SJCRH30 (cell line): ENCODE measurements at regions not wholly inside any gene's neighbourhood (a gene's known extent, or its start where the extent isn't known, plus 50 kb on each side); places are given as distances from the start of the nearest gene placed in this dataset.
"Not testable (repeated sequence)": the region's sequence is repeated elsewhere in the genome, so short reads cannot be mapped to it uniquely, and the experiment has no call there.

Source experiments
- DNase-seq, 2 experiments: peaks; one replicate each; pipeline ENCODE4 v3.0.0-alpha.2; 2015 to 2020
- H3K27ac ChIP-seq: fragments of 250-450 bp; sonication (Bioruptor Pico); 2 replicates; pipeline ENCODE4 v1.5.1; 2020; ENCODE audit warnings: mild to moderate bottlenecking, moderate library complexity
- H3K27me3 ChIP-seq: fragments of 250-450 bp; sonication (Bioruptor Pico); 2 replicates; pipeline ENCODE4 v1.5.1; 2020; ENCODE audit warnings: mild to moderate bottlenecking, moderate library complexity
- H3K36me3 ChIP-seq: fragments of 250-450 bp; sonication (Bioruptor Pico); 2 replicates; pipeline ENCODE4 v1.5.1; 2020; ENCODE audit warnings: mild to moderate bottlenecking, moderate library complexity
- H3K4me1 ChIP-seq: fragments of 250-450 bp; sonication (Bioruptor Pico); 2 replicates; pipeline ENCODE4 v1.5.1; 2020; ENCODE audit warnings: mild to moderate bottlenecking, moderate library complexity
- H3K4me3 ChIP-seq: fragments of 250-450 bp; sonication (Bioruptor Pico); 2 replicates; pipeline ENCODE4 v1.5.1; 2020; ENCODE audit warnings: mild to moderate bottlenecking, moderate library complexity
- H3K9me3 ChIP-seq: fragments of 250-450 bp; sonication (Bioruptor Pico); replicated peaks from 2 replicates; pipeline ENCODE4 v1.5.1; 2020; ENCODE audit warnings: mild to moderate bottlenecking, moderate library complexity

GRCh38 chr3:154900816-154901215 is 179.3 kb upstream of the MME start:
- H3K36me3 ChIP-seq: no peaks in the 10 kb centered on the region
- no peaks in the 10 kb centered on the region for H3K27me3 ChIP-seq
- no peak overlapping the region for H3K27ac ChIP-seq
- no peaks in the 10 kb centered on the region; the same call in 1 of the 2 replicates for H3K9me3 ChIP-seq
- DNase-seq: no peak
- no peak overlapping the region for H3K4me3 ChIP-seq
- H3K4me1 ChIP-seq: no peaks in the 10 kb centered on the region

DNA sequence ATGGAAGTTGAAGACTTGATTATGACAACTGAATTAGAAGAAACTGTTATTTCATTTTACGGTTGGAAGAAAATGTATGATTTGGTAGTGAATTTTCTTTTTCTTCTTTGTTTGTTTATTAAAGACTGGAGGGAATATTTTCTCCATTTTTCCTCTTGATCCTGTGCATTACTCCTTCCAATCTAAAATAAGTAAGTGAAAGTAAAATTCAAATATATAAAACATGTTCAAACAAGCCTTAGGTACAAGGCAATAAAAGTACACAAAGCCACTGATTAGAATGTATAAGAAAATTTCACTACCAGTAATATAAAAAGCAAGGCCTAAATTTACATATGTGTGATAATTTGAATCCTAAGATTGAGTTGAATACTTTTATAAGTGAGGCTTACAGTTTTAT is 181.2 kb upstream of the MME start:
- DNase-seq: no peak
- H3K27ac ChIP-seq: no peak overlapping the region
- no peaks in the 10 kb centered on the region; the same call in 1 of the 2 replicates for H3K9me3 ChIP-seq
- no peaks in the 10 kb centered on the region for H3K36me3 ChIP-seq
- H3K4me1 ChIP-seq: no peaks in the 10 kb centered on the region
- H3K27me3 ChIP-seq: no peaks in the 10 kb centered on the region
- H3K4me3 ChIP-seq: no peak overlapping the region

DNA sequence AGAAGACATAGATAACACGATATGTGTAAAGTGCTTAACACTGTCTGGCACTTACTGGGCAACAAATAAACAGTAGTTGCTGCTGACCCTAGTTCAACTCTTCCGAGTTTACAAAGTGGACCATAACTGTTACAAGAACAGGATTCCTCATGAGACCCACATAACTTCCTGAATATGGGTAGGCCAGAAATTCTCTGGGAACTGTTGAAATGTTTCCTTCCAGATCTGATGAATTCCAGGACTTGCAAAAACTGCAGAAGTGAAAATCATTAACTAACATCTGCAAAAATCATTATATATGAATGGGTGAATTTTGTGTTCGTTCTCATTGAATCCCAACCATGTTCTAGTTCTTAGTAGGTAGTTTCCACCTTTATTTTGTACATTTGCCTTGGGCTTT is 181.7 kb upstream of the MME start:
- no peaks in the 10 kb centered on the region for H3K27me3 ChIP-seq
- DNase-seq: no peak
- no peak overlapping the region for H3K4me3 ChIP-seq
- H3K36me3 ChIP-seq: no peaks in the 10 kb centered on the region
- no peaks in the 10 kb centered on the region; the same call in 1 of the 2 replicates for H3K9me3 ChIP-seq
- H3K4me1 ChIP-seq: no peaks in the 10 kb centered on the region
- H3K27ac ChIP-seq: no peak overlapping the region

- no peak for DNase-seq
- no peaks in the 10 kb centered on the region for H3K4me1 ChIP-seq
- no peak overlapping the region for H3K27ac ChIP-seq
- H3K9me3 ChIP-seq: no peaks in the 10 kb centered on the region
- no peak overlapping the region for H3K4me3 ChIP-seq
- H3K27me3 ChIP-seq: no peaks in the 10 kb centered on the region
- H3K36me3 ChIP-seq: no peaks in the 10 kb centered on the region
These were observed 186.3 kb upstream of the MME start for GRCh38 chr3:154893813-154894212.

GRCh38 chr3:154889227-154889634 is 190.9 kb upstream of the MME start:
- H3K27me3 ChIP-seq: no peaks in the 10 kb centered on the region
- no peaks in the 10 kb centered on the region for H3K36me3 ChIP-seq
- no peaks in the 10 kb centered on the region; the same call in 1 of the 2 replicates for H3K4me1 ChIP-seq
- no peaks in the 10 kb centered on the region for H3K9me3 ChIP-seq
- H3K27ac ChIP-seq: no peak overlapping the region
- DNase-seq: no peak
- no peak overlapping the region for H3K4me3 ChIP-seq

- Histone ChIP-seq H3K9me3 (no peaks in the 10 kb centered on the region), H3K27me3 (no peaks in the 10 kb centered on the region), H3K4me3 (no peak overlapping the region), H3K36me3 (no peaks in the 10 kb centered on the region), H3K27ac (no peak overlapping the region), H3K4me1 (no peaks in the 10 kb centered on the region; the same call in 1 of the 2 replicates)
- DNase-seq: no peak
These were observed 192.2 kb upstream of the MME start for GRCh38 chr3:154887869-154888268.

GRCh38 chr3:154886437-154886836 is 193.7 kb upstream of the MME start:
- Histone ChIP-seq H3K4me1 (no peaks in the 10 kb centered on the region; the same call in 1 of the 2 replicates), H3K9me3 (no peaks in the 10 kb centered on the region), H3K27me3 (no peaks in the 10 kb centered on the region), H3K27ac (peak overlapping the region; percentile 34), H3K4me3 (no peak overlapping the region), H3K36me3 (no peaks in the 10 kb centered on the region)
- DNase-seq: peak in 1 of 2 experiments; percentile 24

DNA sequence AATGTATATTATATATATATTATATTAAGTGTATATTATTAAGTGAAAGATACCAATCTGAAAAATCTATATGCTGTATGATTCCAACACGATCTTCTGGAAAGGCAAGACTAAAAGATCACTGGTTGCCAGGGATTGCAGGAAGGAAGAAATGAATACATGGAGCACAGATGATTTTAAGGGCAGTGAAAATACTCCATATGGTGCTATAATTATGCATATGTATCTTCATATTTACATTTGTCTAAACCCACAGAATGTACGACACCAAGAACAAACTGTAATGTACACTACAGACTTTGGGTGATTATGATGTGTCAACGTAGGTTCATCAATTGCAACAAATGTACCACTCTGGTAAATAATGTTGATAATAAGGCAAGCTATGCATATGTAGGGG is 194.7 kb upstream of the MME start:
- Histone ChIP-seq H3K36me3 (no peaks in the 10 kb centered on the region), H3K9me3 (no peaks in the 10 kb centered on the region), H3K4me1 (no peaks in the 10 kb centered on the region; the same call in 1 of the 2 replicates), H3K4me3 (no peak overlapping the region), H3K27me3 (no peaks in the 10 kb centered on the region), H3K27ac (no peak overlapping the region)
- no peak for DNase-seq

- Histone ChIP-seq H3K4me3 (no peak overlapping the region), H3K9me3 (no peaks in the 10 kb centered on the region), H3K27me3 (no peaks in the 10 kb centered on the region), H3K4me1 (no peaks in the 10 kb centered on the region; the same call in 1 of the 2 replicates), H3K36me3 (no peaks in the 10 kb centered on the region), H3K27ac (no peak overlapping the region)
- DNase-seq: no peak
These were observed 195.2 kb upstream of the MME start for GRCh38 chr3:154884952-154885351.

- no peaks in the 10 kb centered on the region for H3K36me3 ChIP-seq
- DNase-seq: no peak
- H3K27me3 ChIP-seq: no peaks in the 10 kb centered on the region
- no peaks in the 10 kb centered on the region for H3K4me1 ChIP-seq
- H3K9me3 ChIP-seq: no peaks in the 10 kb centered on the region
- no peak overlapping the region for H3K4me3 ChIP-seq
- no peak overlapping the region for H3K27ac ChIP-seq
These were observed 205.0 kb upstream of the MME start for GRCh38 chr3:154875142-154875541.

GRCh38 chr3:154872696-154873095 is 207.4 kb upstream of the MME start:
- H3K27ac ChIP-seq: no peak overlapping the region
- no peaks in the 10 kb centered on the region for H3K9me3 ChIP-seq
- no peak overlapping the region for H3K4me3 ChIP-seq
- no peak for DNase-seq
- H3K27me3 ChIP-seq: no peaks in the 10 kb centered on the region
- no peaks in the 10 kb centered on the region for H3K36me3 ChIP-seq
- no peaks in the 10 kb centered on the region for H3K4me1 ChIP-seq

DNA sequence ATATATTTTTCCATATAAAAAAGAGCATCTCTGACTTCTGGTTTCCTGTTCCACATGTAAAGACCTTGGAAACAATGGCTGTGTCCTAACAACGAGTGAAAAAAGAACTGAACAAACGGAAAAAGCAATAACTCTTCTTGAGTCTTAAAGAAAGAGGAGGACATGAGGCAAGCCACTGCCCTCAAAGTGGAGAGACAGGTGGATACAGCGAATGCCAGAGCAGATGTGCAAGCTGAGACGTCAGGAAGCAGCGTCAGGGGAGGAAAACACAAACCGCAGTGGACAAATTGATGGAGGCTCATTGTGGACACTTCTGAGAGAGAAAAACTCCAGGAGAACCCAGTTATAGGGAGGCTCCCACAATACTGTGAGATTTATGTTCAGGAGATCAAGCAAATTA is 208.0 kb upstream of the MME start:
- Histone ChIP-seq H3K4me1 (no peaks in the 10 kb centered on the region), H3K4me3 (no peak overlapping the region), H3K9me3 (no peaks in the 10 kb centered on the region), H3K36me3 (no peaks in the 10 kb centered on the region), H3K27ac (no peak overlapping the region), H3K27me3 (no peaks in the 10 kb centered on the region)
- DNase-seq: peak; percentile 9 to 30

DNA sequence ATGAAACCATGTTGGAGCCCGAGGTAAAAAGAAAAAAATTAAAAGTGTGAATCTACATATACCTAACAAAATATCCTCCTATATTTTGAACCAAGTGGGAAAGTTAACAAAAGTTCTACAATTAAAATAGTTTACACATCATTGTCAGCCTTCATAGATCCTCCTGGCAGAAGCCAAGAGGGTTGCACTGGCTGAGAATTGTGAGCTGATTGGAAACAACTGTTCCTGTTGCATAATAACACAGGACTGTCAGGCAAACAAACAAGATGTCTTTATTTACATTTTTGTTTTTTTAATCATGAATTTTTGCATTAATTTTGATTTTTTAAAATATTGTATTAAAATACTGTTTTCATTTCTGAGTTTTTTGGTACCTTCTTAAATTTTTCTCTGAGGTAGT is 215.2 kb upstream of the MME start:
- H3K4me3 ChIP-seq: no peak overlapping the region
- H3K27me3 ChIP-seq: no peaks in the 10 kb centered on the region
- DNase-seq: no peak
- H3K27ac ChIP-seq: no peak overlapping the region
- H3K36me3 ChIP-seq: no peaks in the 10 kb centered on the region
- no peaks in the 10 kb centered on the region for H3K4me1 ChIP-seq
- no peaks in the 10 kb centered on the region for H3K9me3 ChIP-seq

GRCh38 chr3:154862265-154862664 is 217.9 kb upstream of the MME start:
- Histone ChIP-seq H3K4me3 (no peak overlapping the region), H3K36me3 (no peaks in the 10 kb centered on the region), H3K27me3 (no peaks in the 10 kb centered on the region), H3K4me1 (no peaks in the 10 kb centered on the region), H3K9me3 (no peaks in the 10 kb centered on the region), H3K27ac (no peak overlapping the region)
- DNase-seq: no peak

DNA sequence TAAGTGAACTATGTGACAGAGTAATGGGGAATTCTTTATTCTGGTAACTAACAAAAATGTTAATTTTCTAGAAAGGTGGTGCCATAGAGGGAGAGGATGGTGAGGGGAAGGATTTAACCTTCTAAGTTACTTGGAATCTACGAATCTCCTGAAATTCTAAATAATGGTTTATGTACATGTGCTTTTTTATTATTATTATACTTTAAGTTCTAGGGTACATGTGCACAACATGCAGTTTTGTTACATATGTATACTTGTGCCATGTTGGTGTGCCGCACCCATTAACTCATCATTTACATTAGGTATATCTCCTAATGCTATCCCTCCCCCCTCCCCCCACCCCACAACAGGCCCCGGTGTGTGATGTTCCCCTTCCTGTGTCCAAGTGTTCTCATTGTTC is 227.1 kb upstream of the MME start:
- not testable (repeated sequence) for DNase-seq, H3K4me3 ChIP-seq, H3K36me3 ChIP-seq, H3K27me3 ChIP-seq, H3K27ac ChIP-seq, H3K4me1 ChIP-seq, H3K9me3 ChIP-seq

DNA sequence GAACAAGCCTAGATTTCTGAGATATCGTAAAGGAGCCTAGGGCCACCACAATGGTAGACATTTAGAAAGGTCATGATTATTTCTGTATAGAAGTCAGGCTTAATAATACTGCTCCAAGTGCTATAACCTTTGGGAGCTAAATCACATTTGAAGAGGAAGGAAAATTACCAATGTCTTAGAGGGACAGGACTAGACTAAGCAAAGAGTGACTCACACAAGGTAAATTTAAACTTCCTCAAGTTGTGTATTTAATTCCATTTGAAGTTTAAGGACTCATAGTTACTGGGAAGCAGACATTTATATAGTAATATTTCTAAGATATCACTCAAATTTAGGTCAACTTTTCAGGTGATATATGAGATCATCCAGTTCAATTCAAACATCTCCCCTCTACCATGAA is 227.6 kb upstream of the MME start:
- no peak overlapping the region for H3K4me3 ChIP-seq
- H3K9me3 ChIP-seq: no peaks in the 10 kb centered on the region
- H3K36me3 ChIP-seq: no peaks in the 10 kb centered on the region
- no peaks in the 10 kb centered on the region for H3K27me3 ChIP-seq
- H3K4me1 ChIP-seq: no peaks in the 10 kb centered on the region
- H3K27ac ChIP-seq: no peak overlapping the region
- no peak for DNase-seq

- no peaks in the 10 kb centered on the region for H3K9me3 ChIP-seq
- no peaks in the 10 kb centered on the region for H3K36me3 ChIP-seq
- no peaks in the 10 kb centered on the region for H3K4me1 ChIP-seq
- H3K27me3 ChIP-seq: no peaks in the 10 kb centered on the region
- no peak overlapping the region for H3K4me3 ChIP-seq
- no peak overlapping the region for H3K27ac ChIP-seq
- DNase-seq: no peak
These were observed 228.5 kb upstream of the MME start for GRCh38 chr3:154851644-154852043.
